WI38 (cell line): ENCODE measurements at regions not wholly inside any gene's neighbourhood (a gene's known extent, or its start where the extent isn't known, plus 50 kb on each side); places are given as distances from the start of the nearest gene placed in this dataset.
A peak's percentile ranks its signal among the peaks of the same experiment; 100 is the strongest.

ENCODE experiments used
- H3K4me3 ChIP-seq: 2 replicates; pipeline ENCODE4 v1.5.1; 2011; ENCODE audit warnings: low read depth, mild to moderate bottlenecking, control low read depth, low read length
- TF ChIP-seq, protein P1 (sequence below): IDR thresholded peaks from 2 replicates; pipeline ENCODE4 v1.5.1; 2012; ENCODE audit warnings: low read depth, mild to moderate bottlenecking, control low read depth, low read length

- TF ChIP-seq, protein P1, sequence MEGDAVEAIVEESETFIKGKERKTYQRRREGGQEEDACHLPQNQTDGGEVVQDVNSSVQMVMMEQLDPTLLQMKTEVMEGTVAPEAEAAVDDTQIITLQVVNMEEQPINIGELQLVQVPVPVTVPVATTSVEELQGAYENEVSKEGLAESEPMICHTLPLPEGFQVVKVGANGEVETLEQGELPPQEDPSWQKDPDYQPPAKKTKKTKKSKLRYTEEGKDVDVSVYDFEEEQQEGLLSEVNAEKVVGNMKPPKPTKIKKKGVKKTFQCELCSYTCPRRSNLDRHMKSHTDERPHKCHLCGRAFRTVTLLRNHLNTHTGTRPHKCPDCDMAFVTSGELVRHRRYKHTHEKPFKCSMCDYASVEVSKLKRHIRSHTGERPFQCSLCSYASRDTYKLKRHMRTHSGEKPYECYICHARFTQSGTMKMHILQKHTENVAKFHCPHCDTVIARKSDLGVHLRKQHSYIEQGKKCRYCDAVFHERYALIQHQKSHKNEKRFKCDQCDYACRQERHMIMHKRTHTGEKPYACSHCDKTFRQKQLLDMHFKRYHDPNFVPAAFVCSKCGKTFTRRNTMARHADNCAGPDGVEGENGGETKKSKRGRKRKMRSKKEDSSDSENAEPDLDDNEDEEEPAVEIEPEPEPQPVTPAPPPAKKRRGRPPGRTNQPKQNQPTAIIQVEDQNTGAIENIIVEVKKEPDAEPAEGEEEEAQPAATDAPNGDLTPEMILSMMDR = no peak
- no peak overlapping the region for H3K4me3 ChIP-seq
These were observed 128.4 kb downstream of the TMEM174 start for GRCh38 chr5:73301208-73301901.

- H3K4me3 ChIP-seq = no peak overlapping the region
- TF ChIP-seq, protein P1 = no peak
These were observed 127.6 kb downstream of the TMEM174 start for GRCh38 chr5:73300337-73301207.

DNA sequence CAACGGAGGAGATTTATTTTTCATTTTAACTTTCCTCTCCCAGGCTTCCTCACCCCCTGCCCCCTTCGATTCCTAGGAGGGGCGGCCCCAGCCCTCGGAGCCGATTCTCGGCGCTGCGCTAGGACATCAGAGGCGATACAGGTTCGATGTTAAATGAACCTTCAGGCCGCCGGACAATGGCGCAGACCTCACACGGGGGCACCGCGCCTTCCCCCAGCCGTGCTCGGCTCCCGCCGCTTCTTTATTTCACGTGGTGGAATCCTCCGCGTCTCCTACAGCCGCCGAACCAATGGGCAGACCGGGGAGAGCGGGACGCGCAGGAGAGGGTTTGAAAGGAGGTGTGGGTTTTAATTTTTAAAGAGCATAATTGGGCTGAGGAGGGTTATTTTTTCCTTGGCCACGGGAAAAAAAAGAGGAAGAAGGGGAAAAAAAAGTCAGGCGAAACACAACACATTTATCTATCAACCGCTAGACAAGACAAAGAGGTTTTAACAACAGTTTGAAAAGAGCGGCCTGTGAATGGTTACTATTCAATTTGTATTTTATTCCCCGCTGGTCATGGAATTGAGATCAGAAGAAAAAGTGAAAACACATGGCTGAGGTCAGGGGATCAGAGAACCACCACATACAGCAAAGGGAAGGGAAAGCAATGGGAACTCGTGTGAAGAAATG, 126.8 kb downstream of the TMEM174 start:
- TF ChIP-seq, protein P1 = no peak
- peak overlapping the region; percentile 52 for H3K4me3 ChIP-seq

- TF ChIP-seq, protein P1 = peak; percentile 20
- peak overlapping the region; percentile 52 for H3K4me3 ChIP-seq
These were observed 126.0 kb downstream of the TMEM174 start for GRCh38 chr5:73298772-73299630.

DNA sequence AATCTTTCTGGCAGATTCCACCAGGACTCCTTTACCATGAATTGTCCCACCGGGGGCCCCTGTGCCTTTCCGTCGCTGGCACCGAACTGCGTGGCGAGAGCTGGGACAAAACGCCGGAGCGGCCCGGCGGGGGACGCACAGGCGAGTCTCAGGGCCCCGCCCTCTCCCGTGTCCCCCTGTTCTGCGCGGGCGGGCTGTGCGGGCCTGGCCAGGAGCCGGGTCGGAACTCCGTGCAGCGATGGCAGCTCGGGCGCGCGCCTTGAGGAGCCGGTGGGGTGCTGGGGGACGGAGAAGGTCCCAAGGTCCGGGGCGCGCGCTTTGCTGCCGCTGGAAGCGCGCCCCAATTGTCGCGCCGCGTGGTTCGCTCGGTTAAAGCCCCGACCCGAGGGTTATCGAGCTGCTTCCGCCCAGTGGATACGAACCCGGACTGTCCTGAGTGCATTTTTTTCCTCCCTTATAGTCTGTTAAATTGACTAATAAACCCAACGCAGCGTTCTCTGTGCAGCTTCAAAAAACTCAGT, 125.3 kb downstream of the TMEM174 start:
- TF ChIP-seq, protein P1 = no peak
- H3K4me3 ChIP-seq = peak overlapping the region; percentile 52

- TF ChIP-seq, protein P1 = no peak
- no peak overlapping the region for H3K4me3 ChIP-seq
These were observed 124.4 kb downstream of the TMEM174 start for GRCh38 chr5:73297430-73297829.
